Tibial artery (tissue), 4 donors: ENCODE measurements at regions not wholly inside any gene's neighbourhood (a gene's known extent, or its start where the extent isn't known, plus 50 kb on each side); places are given as distances from the start of the nearest gene placed in this dataset.

Experiments used
- DNase-seq, 2 donors: peaks; one replicate each; pipeline ENCODE4 v3.0.0-alpha.2; 2019
- H3K27ac ChIP-seq, 2 donors: fragments of 200-600 bp; sonication (generic) in 1 of 2; 1 replicate in 1 of 2; 2 replicates in 1 of 2; pipeline ENCODE4 v1.5.1; 2018 to 2019; ENCODE audit warnings: mild to moderate bottlenecking in 1 of 2
- H3K27me3 ChIP-seq, 2 donors: fragments of 200-600 bp; sonication (generic) in 1 of 2; one replicate each; pipeline versions ENCODE4 v1.5.1 to v1.6.0; 2016 to 2019
- H3K36me3 ChIP-seq, 3 donors: fragments of 200-600 bp; sonication (generic) in 2 of 3; one replicate each; pipeline ENCODE4 v1.5.1; 2016 to 2019; ENCODE audit warnings: mild to moderate bottlenecking in 2 of 3
- H3K4me1 ChIP-seq, 4 donors: fragments of 200-600 bp; sonication (generic) in 2 of 4; 1 replicate in 3 of 4; 2 replicates in 1 of 4; pipeline ENCODE4 v1.5.1; 2016 to 2019
- H3K4me3 ChIP-seq, 2 donors: fragments of 200-600 bp; sonication (generic) in 1 of 2; 1 replicate in 1 of 2; 2 replicates in 1 of 2; pipeline ENCODE4 v1.5.1; 2018 to 2019; ENCODE audit warnings: mild to moderate bottlenecking in 2 of 2
- H3K9me3 ChIP-seq, 3 donors: fragments of 200-600 bp; sonication (generic) in 1 of 3; one replicate each; pipeline ENCODE4 v1.5.1; 2016 to 2019
- intact Hi-C: fragments of 100-400 bp; cut with DNase I; formaldehyde crosslinking; loops from one replicate; pipeline ENCODE4 v1.15.0; 2023; ENCODE audit warnings: low total_unique reads
- TF ChIP-seq, protein P1 (sequence below), 2 experiments: fragments of 200-600 bp in 1 of 2; fragments of 450-650 bp in 1 of 2; IDR thresholded peaks; one replicate each; pipeline ENCODE4 v1.5.1; 2017 to 2019; ENCODE audit warnings: antibody characterized with exemption in 2 of 2, mild to moderate bottlenecking in 1 of 2, moderate library complexity in 1 of 2

DNA sequence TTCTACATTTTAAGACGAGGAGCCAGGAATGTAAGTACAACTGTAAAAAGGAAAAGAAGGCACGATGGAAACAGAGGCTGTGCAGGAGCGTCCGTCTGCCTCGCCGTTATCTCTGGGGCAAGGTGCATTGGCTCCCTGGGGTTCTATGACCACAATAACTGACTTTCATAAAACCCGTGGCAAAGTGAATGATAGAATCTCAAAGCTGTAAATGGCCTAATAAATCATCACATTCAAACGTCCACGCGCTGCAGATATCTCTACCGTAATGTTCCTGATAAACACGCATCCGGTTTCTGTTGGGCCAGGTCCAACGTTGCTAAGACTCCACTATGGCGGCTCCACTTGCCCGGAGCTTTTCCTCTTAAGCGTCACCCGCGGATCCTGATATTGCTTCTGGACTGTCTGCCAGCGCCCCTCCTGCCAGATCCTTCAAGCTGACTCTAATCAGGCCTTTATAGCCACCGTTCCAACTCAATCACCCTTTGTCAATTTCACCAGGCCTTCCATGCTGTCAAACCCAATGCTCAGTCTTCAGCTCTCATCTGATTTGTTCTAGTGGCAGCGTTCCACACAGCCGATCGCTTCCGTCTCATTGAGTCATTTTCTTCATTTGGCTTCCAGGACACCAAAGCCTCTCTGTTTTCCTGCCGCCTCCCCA lies 265.6 kb upstream of the FOXK1 start:
- Histone ChIP-seq H3K4me3 (peak overlapping the region in 1 of 2 donors; percentile 29), H3K4me1 (peaks cover 0 to 4% (median 2%) of the 10 kb centered on the region in 4 donors), H3K36me3 (no peaks in the 10 kb centered on the region), H3K27me3 (no peaks in the 10 kb centered on the region), H3K27ac (no peak overlapping the region), H3K9me3 (peaks cover 0 to 20% (median 11%) of the 10 kb centered on the region in 3 donors)
- TF ChIP-seq, protein P1, sequence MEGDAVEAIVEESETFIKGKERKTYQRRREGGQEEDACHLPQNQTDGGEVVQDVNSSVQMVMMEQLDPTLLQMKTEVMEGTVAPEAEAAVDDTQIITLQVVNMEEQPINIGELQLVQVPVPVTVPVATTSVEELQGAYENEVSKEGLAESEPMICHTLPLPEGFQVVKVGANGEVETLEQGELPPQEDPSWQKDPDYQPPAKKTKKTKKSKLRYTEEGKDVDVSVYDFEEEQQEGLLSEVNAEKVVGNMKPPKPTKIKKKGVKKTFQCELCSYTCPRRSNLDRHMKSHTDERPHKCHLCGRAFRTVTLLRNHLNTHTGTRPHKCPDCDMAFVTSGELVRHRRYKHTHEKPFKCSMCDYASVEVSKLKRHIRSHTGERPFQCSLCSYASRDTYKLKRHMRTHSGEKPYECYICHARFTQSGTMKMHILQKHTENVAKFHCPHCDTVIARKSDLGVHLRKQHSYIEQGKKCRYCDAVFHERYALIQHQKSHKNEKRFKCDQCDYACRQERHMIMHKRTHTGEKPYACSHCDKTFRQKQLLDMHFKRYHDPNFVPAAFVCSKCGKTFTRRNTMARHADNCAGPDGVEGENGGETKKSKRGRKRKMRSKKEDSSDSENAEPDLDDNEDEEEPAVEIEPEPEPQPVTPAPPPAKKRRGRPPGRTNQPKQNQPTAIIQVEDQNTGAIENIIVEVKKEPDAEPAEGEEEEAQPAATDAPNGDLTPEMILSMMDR (IDR thresholded peaks at IDR 0.05), result no peak
- no peak for DNase-seq
- intact Hi-C loops, result no loop called here

DNA sequence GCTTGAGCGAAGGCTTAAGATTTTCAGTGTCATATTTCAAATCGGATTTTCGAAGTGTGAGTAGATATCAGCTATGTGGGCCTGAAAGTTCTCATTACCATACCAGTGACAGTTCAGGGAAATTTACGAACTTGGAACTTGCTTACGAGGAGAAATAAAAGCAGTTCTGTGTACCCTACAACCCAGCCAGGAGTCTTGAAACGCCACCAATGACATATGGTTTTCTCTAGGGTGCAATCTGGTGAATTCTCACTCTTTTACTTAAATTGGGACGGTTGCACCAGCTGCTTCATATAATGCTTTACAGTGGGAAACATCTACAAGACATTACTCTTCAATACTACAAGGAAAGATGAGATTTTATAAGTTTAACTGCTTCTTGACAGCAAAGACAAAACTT lies 253.6 kb upstream of the FOXK1 start:
- Histone ChIP-seq H3K4me3 (no peak overlapping the region), H3K27ac (no peak overlapping the region), H3K4me1 (no peaks in the 10 kb centered on the region), H3K27me3 (peaks cover 0 to 2% of the 10 kb centered on the region in 2 donors), H3K36me3 (no peaks in the 10 kb centered on the region), H3K9me3 (peaks cover 0 to 12% (median 6%) of the 10 kb centered on the region in 3 donors)
- intact Hi-C loops, result no loop called here
- TF ChIP-seq, protein P1 (IDR thresholded peaks at IDR 0.05), result no peak
- no peak for DNase-seq

DNA sequence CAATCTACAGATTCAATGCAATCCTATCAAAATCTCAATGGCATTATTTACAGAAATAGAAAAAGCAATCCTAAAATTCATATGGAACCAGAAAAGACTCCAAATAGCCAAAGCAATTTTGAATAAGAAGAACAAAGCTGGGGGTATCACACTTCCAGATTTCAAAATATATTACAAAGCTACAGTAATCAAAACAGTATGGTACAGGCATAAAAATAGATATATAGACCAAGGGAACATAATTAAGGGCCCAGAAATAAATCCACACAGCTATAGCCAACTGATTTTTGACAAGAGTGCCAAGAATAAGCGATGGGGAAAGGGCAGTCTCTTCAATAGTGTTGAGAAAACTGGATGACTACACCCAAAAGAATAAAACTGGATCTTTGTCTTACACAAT lies 251.9 kb upstream of the FOXK1 start:
- intact Hi-C loops, result no loop called here
- Histone ChIP-seq H3K4me1 (no peaks in the 10 kb centered on the region), H3K9me3 (peaks cover 0 to 11% (median 6%) of the 10 kb centered on the region in 3 donors), H3K27ac (no peak overlapping the region), H3K4me3 (no peak overlapping the region), H3K36me3 (no peaks in the 10 kb centered on the region), H3K27me3 (peaks cover 0 to 5% of the 10 kb centered on the region in 2 donors)
- TF ChIP-seq, protein P1 (IDR thresholded peaks at IDR 0.05), result no peak
- no peak for DNase-seq

DNA sequence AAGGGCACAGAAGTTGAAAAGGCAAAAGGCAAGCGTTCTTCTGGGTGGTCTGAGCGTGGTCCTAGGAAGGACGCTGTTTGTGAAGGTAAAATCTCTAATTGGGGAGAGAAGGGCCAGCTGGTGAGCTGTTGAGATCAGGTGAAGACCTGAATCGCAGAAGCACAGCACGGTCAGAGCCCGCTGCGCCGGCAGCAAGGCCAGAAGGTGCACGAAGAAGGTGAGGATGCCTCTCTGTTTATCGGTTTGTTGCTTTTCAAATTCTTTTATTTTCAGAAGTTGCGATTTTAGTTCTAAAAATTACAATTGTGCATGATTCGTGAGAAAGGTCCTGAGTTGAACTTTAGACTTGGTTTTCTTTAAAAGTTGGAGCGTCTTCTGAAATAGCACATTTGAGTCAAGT lies 247.8 kb upstream of the FOXK1 start:
- H3K4me1 ChIP-seq, result no peaks in the 10 kb centered on the region
- TF ChIP-seq, protein P1 (IDR thresholded peaks at IDR 0.05), result no peak
- no peak overlapping the region for H3K4me3 ChIP-seq
- H3K36me3 ChIP-seq, result no peaks in the 10 kb centered on the region
- no peak for DNase-seq
- H3K27ac ChIP-seq, result no peak overlapping the region
- intact Hi-C loops, result no loop called here
- H3K9me3 ChIP-seq, result peaks cover 0 to 11% (median 6%) of the 10 kb centered on the region in 3 donors
- H3K27me3 ChIP-seq, result peaks cover 0 to 17% of the 10 kb centered on the region in 2 donors

DNA sequence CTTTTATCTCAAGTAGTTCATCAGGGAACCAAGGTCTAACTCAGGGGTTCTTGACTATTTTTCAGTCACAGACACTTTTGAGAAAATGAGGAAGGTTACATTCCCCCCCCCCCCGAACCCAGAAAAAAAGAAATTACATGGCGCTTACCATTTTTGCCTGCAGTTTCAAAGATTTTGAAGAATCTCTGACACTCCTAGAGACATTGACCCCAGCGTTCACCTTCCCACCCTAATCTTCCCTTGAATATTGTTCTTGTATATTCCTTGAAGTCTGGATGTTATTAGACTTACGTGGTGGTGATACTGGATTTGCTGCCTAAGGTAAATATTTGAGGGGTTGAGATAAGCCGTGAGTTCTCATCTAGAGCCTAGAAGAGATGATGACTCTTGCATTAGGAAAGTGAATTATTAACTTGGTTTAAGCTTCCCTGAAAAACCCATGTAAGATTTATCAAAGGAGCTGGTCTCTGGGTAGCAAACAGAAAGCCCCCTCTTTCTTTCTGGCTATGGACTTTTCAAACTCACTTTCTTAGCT lies 245.7 kb upstream of the FOXK1 start:
- no peaks in the 10 kb centered on the region for H3K4me1 ChIP-seq
- TF ChIP-seq, protein P1 (IDR thresholded peaks at IDR 0.05), result no peak
- H3K36me3 ChIP-seq, result no peaks in the 10 kb centered on the region
- H3K27ac ChIP-seq, result no peak overlapping the region
- DNase-seq, result no peak
- peaks cover 0 to 17% of the 10 kb centered on the region in 2 donors for H3K27me3 ChIP-seq
- no peak overlapping the region for H3K4me3 ChIP-seq
- no peaks in the 10 kb centered on the region for H3K9me3 ChIP-seq
- intact Hi-C loops, result no loop called here
